Liver (tissue), 8 donors: ENCODE measurements at regions not wholly inside any gene's neighbourhood (a gene's known extent, or its start where the extent isn't known, plus 50 kb on each side); places are given as distances from the start of the nearest gene placed in this dataset.

ENCODE experiments used
- DNase-seq: peaks from one replicate; pipeline ENCODE4 v3.0.0-alpha.2; 2017; ENCODE audit warnings: low spot score
- H3K27ac ChIP-seq, 2 donors: one replicate each; pipeline ENCODE4 v1.7.0; 2013; ENCODE audit warnings: inconsistent platforms in 2 of 2, low read length in 2 of 2, control low read depth in 1 of 2, low read depth in 1 of 2, mild to moderate bottlenecking in 1 of 2
- H3K27me3 ChIP-seq, 4 donors: one replicate each; pipeline versions ENCODE4 v1.6.1 to v1.7.0; 2013; ENCODE audit warnings: low read length in 3 of 4, inconsistent platforms in 1 of 4, mild to moderate bottlenecking in 1 of 4, moderate library complexity in 1 of 4; ENCODE audit not compliant: control insufficient read depth in 4 of 4, insufficient read depth in 4 of 4
- H3K36me3 ChIP-seq, 4 donors: one replicate each; pipeline versions ENCODE4 v1.6.1 to v1.7.0; 2013; ENCODE audit warnings: low read length in 3 of 4, mild to moderate bottlenecking in 3 of 4, low read depth in 1 of 4, moderate library complexity in 1 of 4; ENCODE audit not compliant: control insufficient read depth in 4 of 4, insufficient read depth in 3 of 4
- H3K4me1 ChIP-seq, 4 donors: one replicate each; pipeline versions ENCODE4 v1.6.1 to v1.7.0; 2013; ENCODE audit warnings: low read length in 3 of 4, mild to moderate bottlenecking in 3 of 4, moderate library complexity in 1 of 4; ENCODE audit not compliant: control insufficient read depth in 4 of 4, insufficient read depth in 4 of 4
- H3K4me3 ChIP-seq, 3 donors: one replicate each; pipeline versions ENCODE4 v1.6.1 to v1.7.0; 2013; ENCODE audit warnings: low read length in 3 of 3, control low read depth in 1 of 3, low read depth in 1 of 3, mild to moderate bottlenecking in 1 of 3
- H3K9ac ChIP-seq, 2 donors: one replicate each; pipeline ENCODE4 v1.7.0; 2013; ENCODE audit warnings: low read length in 2 of 2, mild to moderate bottlenecking in 2 of 2, moderate library complexity in 2 of 2, control low read depth in 1 of 2, low read depth in 1 of 2
- H3K9me3 ChIP-seq, 4 donors: one replicate each; pipeline versions ENCODE4 v1.6.1 to v1.7.0; 2013; ENCODE audit warnings: low read length in 3 of 4; ENCODE audit not compliant: control insufficient read depth in 4 of 4
- EGR1 ChIP-seq, 2 donors: IDR thresholded peaks; 2 replicates each; pipeline ENCODE4 v1.6.1; 2016 to 2018; ENCODE audit warnings: antibody characterized with exemption in 2 of 2, low read depth in 2 of 2
- FOXA2 ChIP-seq: IDR thresholded peaks from 2 replicates; pipeline ENCODE4 v1.6.1; 2016; ENCODE audit warnings: antibody characterized with exemption
- GABPA ChIP-seq, 2 donors: IDR thresholded peaks in 1 of 2; conservative IDR thresholded peaks in 1 of 2; 2 replicates each; pipeline ENCODE4 v1.6.1; 2016; ENCODE audit warnings: antibody characterized with exemption in 2 of 2, mild to moderate bottlenecking in 1 of 2, moderate library complexity in 1 of 2
- HNF4A ChIP-seq, 2 donors: conservative IDR thresholded peaks; 2 replicates each; pipeline ENCODE4 v1.6.1; 2016; ENCODE audit warnings: antibody characterized with exemption in 2 of 2, mild to moderate bottlenecking in 2 of 2
- HNF4G ChIP-seq: IDR thresholded peaks from 2 replicates; pipeline ENCODE4 v1.6.1; 2016; ENCODE audit warnings: antibody characterized with exemption
- JUND ChIP-seq, 2 donors: IDR thresholded peaks; 2 replicates each; pipeline ENCODE4 v1.6.1; 2016; ENCODE audit warnings: antibody characterized with exemption in 2 of 2
- NR2F2 ChIP-seq: IDR thresholded peaks from 2 replicates; pipeline ENCODE4 v1.6.1; 2016; ENCODE audit warnings: antibody characterized with exemption
- REST ChIP-seq: IDR thresholded peaks from 2 replicates; pipeline ENCODE4 v1.6.1; 2016; ENCODE audit warnings: antibody characterized with exemption, mild to moderate bottlenecking
- RXRA ChIP-seq, 2 donors: IDR thresholded peaks; 2 replicates each; pipeline ENCODE4 v1.6.1; 2017 to 2018; ENCODE audit warnings: antibody characterized with exemption in 2 of 2, mild to moderate bottlenecking in 1 of 2
- TAF1 ChIP-seq: conservative IDR thresholded peaks from 2 replicates; pipeline ENCODE4 v1.6.1; 2016; ENCODE audit warnings: antibody characterized with exemption, mild to moderate bottlenecking
- YY1 ChIP-seq: IDR thresholded peaks from 2 replicates; pipeline ENCODE4 v1.6.1; 2016; ENCODE audit warnings: antibody characterized with exemption, mild to moderate bottlenecking
- ZBTB33 ChIP-seq: IDR thresholded peaks from 2 replicates; pipeline ENCODE4 v1.6.1; 2016; ENCODE audit warnings: antibody characterized with exemption
- WGBS: extraction: QIAGEN DNeasy Blood & Tissue Kit; methylation state at CpG from one replicate; pipeline ENCODE4 v1.1.7; 2013; 5-methylcytosine and 5-hydroxymethylcytosine counted together
- TF ChIP-seq, protein P1 (sequence below): fragments of 150-350 bp; IDR thresholded peaks from 2 replicates; pipeline ENCODE4 v1.5.1; 2017; ENCODE audit warnings: improper control_type of control experiment, low read depth, low read length; ENCODE audit not compliant: missing input control
- TF ChIP-seq, protein P2 (sequence below): IDR thresholded peaks from 2 replicates; pipeline ENCODE4 v1.6.1; 2016; ENCODE audit warnings: antibody characterized with exemption
- TF ChIP-seq, protein P3 (sequence below): IDR thresholded peaks from 2 replicates; pipeline ENCODE4 v1.6.1; 2016; ENCODE audit warnings: antibody characterized with exemption
- donor health status: healthy.
- donor health status: healthy.
- donor health status: healthy.
- donor health status: healthy.
- donor health status: healthy.

GRCh38 chr2:163011000-163011399 lies 172.4 kb upstream of the KCNH7 start:
- H3K9ac ChIP-seq: no peak overlapping the region
- no peaks in the 10 kb centered on the region for H3K27me3 ChIP-seq
- H3K4me1 ChIP-seq: no peaks in the 10 kb centered on the region
- H3K9me3 ChIP-seq: no peaks in the 10 kb centered on the region
- no peaks in the 10 kb centered on the region for H3K36me3 ChIP-seq
- no peak for DNase-seq
- 65% methylated on average over 1 of the region's 1 CpG for WGBS
- no peak overlapping the region for H3K27ac ChIP-seq
- TF ChIP-seq GABPA (IDR thresholded peaks at IDR 0.05 in 1 of 2, conservative IDR thresholded peaks at IDR 0.05 in 1 of 2): no peak
- no peak for TF ChIP-seq TAF1
- TF ChIP-seq RXRA (IDR thresholded peaks at IDR 0.05): no peak
- TF ChIP-seq HNF4G: no peak
- TF ChIP-seq ZBTB33: no peak
- no peak for TF ChIP-seq FOXA2
- TF ChIP-seq REST: no peak
- TF ChIP-seq, protein P1, sequence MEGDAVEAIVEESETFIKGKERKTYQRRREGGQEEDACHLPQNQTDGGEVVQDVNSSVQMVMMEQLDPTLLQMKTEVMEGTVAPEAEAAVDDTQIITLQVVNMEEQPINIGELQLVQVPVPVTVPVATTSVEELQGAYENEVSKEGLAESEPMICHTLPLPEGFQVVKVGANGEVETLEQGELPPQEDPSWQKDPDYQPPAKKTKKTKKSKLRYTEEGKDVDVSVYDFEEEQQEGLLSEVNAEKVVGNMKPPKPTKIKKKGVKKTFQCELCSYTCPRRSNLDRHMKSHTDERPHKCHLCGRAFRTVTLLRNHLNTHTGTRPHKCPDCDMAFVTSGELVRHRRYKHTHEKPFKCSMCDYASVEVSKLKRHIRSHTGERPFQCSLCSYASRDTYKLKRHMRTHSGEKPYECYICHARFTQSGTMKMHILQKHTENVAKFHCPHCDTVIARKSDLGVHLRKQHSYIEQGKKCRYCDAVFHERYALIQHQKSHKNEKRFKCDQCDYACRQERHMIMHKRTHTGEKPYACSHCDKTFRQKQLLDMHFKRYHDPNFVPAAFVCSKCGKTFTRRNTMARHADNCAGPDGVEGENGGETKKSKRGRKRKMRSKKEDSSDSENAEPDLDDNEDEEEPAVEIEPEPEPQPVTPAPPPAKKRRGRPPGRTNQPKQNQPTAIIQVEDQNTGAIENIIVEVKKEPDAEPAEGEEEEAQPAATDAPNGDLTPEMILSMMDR: no peak
- H3K4me3 ChIP-seq: no peak overlapping the region

GRCh38 chr2:163008642-163009041 lies 170.1 kb upstream of the KCNH7 start:
- TF ChIP-seq YY1: no peak
- no peak for TF ChIP-seq EGR1 (IDR thresholded peaks at IDR 0.05; ENCODE audit: low read depth in 2 of 2)
- TF ChIP-seq HNF4A (conservative IDR thresholded peaks at IDR 0.05): no peak
- TF ChIP-seq NR2F2: no peak
- TF ChIP-seq, protein P2, sequence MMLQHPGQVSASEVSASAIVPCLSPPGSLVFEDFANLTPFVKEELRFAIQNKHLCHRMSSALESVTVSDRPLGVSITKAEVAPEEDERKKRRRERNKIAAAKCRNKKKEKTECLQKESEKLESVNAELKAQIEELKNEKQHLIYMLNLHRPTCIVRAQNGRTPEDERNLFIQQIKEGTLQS: no peak
- no peak for TF ChIP-seq FOXA2
- TF ChIP-seq, protein P3, sequence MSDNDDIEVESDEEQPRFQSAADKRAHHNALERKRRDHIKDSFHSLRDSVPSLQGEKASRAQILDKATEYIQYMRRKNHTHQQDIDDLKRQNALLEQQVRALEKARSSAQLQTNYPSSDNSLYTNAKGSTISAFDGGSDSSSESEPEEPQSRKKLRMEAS: no peak
- no peak for TF ChIP-seq JUND (IDR thresholded peaks at IDR 0.05)
- H3K27me3 ChIP-seq: no peaks in the 10 kb centered on the region
- no peaks in the 10 kb centered on the region for H3K36me3 ChIP-seq
- DNase-seq: no peak
- H3K9me3 ChIP-seq: no peaks in the 10 kb centered on the region
- H3K9ac ChIP-seq: no peak overlapping the region
- WGBS: 85% methylated on average over 2 of the region's 2 CpGs
- H3K4me3 ChIP-seq: no peak overlapping the region
- no peaks in the 10 kb centered on the region for H3K4me1 ChIP-seq
- no peak overlapping the region for H3K27ac ChIP-seq
